ENCODE measurements at regions not wholly inside any gene's neighbourhood (a gene's known extent, or its start where the extent isn't known, plus 50 kb on each side); places are given as distances from the start of the nearest gene placed in this dataset.

DNA sequence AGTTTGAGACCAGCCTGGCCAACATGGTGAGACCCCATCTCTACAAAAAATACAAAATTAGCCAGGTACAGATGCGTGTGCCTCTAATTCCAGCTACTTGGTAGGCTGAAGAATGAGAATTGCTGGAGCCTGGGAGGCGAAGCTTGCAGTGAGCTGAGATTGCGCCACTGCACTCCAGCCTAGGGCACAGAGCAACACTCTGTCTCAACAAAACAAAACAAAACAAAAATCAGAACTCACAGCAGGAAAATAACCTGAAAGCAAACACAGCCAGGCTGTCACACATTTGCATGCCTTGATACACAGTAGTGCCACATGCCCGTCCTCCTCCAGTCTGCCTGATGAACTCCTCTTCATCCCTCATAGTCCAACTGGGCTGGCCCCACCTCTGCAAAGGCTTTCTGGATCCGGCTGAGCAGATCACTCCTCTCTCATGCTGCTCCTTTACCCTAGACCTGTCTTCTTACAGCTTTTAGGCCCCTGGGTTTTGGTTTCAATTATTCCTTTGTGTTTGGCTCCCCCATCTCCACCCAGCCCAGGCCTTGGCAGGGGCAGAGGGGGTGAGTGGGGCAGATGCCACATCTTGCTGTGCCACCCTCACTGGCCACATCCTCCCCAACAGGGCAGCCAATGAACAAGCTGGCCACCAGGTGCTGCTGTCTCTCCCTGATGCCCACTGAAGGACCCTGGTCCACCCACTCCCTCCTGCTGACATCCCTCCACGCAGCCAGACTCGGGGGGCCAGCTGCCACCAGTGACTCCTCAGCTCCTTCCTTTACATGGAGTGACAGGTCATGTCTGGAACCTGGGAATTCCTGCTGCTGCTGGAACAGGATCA, 62.0 kb upstream of the GGTA1 start:
- Histone ChIP-seq H3K27ac (ENCODE audit: low read depth in 2 of 2, low read length in 2 of 2) (no peak overlapping the region), H3K27me3 (ENCODE audit: control insufficient read depth in 2 of 2, insufficient read depth in 2 of 2, low read length in 2 of 2) (peaks cover 0 to 3% of the 10 kb centered on the region in 2 donors), H3K4me1 (ENCODE audit: control insufficient read depth in 2 of 2, insufficient read depth in 2 of 2, low read length in 2 of 2) (peaks cover 5 to 6% of the 10 kb centered on the region in 2 donors), H3K9ac (ENCODE audit: low read depth in 1 of 2, low read length in 2 of 2) (no peak overlapping the region), H3K36me3 (ENCODE audit: control insufficient read depth in 2 of 2, insufficient read depth in 2 of 2, low read length in 2 of 2) (no peaks in the 10 kb centered on the region), H3K9me3 (ENCODE audit: control insufficient read depth in 2 of 2, low read length in 2 of 2) (no peaks in the 10 kb centered on the region), H3K4me3 (ENCODE audit: low read length in 2 of 2) (no peak overlapping the region)

DNA sequence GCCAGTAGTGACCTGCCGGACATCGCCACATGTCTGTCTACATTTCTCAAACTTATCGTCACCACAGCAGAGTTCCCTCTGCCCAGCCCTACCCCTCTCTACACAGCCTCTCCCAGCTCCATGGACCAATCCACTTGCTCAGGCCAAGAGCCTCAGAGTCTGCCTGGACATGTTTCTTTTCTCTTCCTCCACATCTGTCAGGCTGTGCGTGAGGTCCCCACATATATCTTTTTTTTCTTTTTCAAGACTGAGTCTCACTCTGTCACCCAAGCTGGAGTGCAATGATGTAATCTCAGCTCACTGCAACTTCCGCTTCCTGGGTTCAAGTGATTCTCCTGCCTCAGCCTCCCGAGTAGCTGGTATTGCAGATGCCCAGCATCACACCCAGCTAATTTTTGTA, 62.7 kb upstream of the GGTA1 start:
- H3K9ac ChIP-seq (ENCODE audit: low read depth in 1 of 2, low read length in 2 of 2), result no peak overlapping the region
- no peak overlapping the region for H3K27ac ChIP-seq (ENCODE audit: low read depth in 2 of 2, low read length in 2 of 2)
- H3K4me1 ChIP-seq (ENCODE audit: control insufficient read depth in 2 of 2, insufficient read depth in 2 of 2, low read length in 2 of 2), result peaks cover 5 to 6% of the 10 kb centered on the region in 2 donors
- H3K4me3 ChIP-seq (ENCODE audit: low read length in 2 of 2), result no peak overlapping the region
- H3K36me3 ChIP-seq (ENCODE audit: control insufficient read depth in 2 of 2, insufficient read depth in 2 of 2, low read length in 2 of 2), result no peaks in the 10 kb centered on the region
- H3K9me3 ChIP-seq (ENCODE audit: control insufficient read depth in 2 of 2, low read length in 2 of 2), result no peaks in the 10 kb centered on the region
- H3K27me3 ChIP-seq (ENCODE audit: control insufficient read depth in 2 of 2, insufficient read depth in 2 of 2, low read length in 2 of 2), result peaks cover 0 to 2% of the 10 kb centered on the region in 2 donors

DNA sequence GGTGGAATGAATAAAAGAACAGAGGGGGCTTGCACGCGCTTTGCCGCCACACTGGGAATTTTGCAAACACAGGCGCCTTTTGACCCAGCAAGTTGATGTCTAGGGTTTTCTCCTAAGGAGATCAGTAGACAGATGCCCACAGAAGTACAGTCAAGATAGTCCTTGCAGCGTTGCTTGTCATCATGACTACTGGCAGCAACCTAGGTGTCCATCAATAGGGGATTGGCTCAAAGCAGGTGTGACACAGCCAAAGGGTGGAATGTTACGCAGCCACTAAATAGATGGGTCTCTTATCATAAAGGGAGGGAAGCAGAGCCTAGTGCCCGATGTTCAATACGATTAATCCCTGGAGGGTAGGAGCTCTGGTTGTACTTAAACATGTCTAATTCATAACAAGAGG, 63.8 kb upstream of the GGTA1 start:
- Histone ChIP-seq H3K9ac (ENCODE audit: low read depth in 1 of 2, low read length in 2 of 2) (no peak overlapping the region), H3K4me1 (ENCODE audit: control insufficient read depth in 2 of 2, insufficient read depth in 2 of 2, low read length in 2 of 2) (peaks cover 0 to 3% of the 10 kb centered on the region in 2 donors), H3K27ac (ENCODE audit: low read depth in 2 of 2, low read length in 2 of 2) (no peak overlapping the region), H3K27me3 (ENCODE audit: control insufficient read depth in 2 of 2, insufficient read depth in 2 of 2, low read length in 2 of 2) (no peaks in the 10 kb centered on the region), H3K9me3 (ENCODE audit: control insufficient read depth in 2 of 2, low read length in 2 of 2) (no peaks in the 10 kb centered on the region), H3K36me3 (ENCODE audit: control insufficient read depth in 2 of 2, insufficient read depth in 2 of 2, low read length in 2 of 2) (no peaks in the 10 kb centered on the region), H3K4me3 (ENCODE audit: low read length in 2 of 2) (no peak overlapping the region)

DNA sequence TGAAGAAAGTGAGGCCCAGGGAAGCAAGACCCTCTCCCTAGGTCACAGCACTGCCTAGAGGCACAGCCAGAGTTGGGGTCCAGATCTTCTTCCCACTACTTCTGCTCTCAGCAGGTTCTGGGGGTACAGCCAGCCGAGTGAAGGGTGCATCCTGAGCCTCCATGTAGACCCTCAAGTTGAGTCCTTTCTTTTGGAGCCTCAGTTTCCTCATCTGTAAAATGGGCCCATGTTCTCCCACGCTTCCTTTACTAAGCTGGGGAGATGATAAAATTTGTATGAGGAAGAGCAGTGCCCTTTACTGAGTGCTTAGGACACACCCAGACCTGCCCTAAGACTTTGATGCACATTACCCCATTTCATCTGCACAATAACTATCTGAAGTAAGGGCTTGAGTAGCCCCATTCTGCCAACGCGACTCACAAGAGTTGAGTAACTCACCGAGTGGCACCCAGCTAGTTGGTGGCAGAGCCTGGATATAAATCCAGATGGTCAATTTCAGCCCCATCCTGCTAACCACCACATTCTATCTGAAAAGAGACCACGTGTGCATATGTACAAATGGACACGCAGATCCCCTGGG, 64.3 kb upstream of the GGTA1 start:
- H3K4me1 ChIP-seq (ENCODE audit: control insufficient read depth in 2 of 2, insufficient read depth in 2 of 2, low read length in 2 of 2), result peaks cover 0 to 3% of the 10 kb centered on the region in 2 donors
- no peaks in the 10 kb centered on the region for H3K36me3 ChIP-seq (ENCODE audit: control insufficient read depth in 2 of 2, insufficient read depth in 2 of 2, low read length in 2 of 2)
- no peak overlapping the region for H3K9ac ChIP-seq (ENCODE audit: low read depth in 1 of 2, low read length in 2 of 2)
- H3K27ac ChIP-seq (ENCODE audit: low read depth in 2 of 2, low read length in 2 of 2), result no peak overlapping the region
- no peaks in the 10 kb centered on the region for H3K9me3 ChIP-seq (ENCODE audit: control insufficient read depth in 2 of 2, low read length in 2 of 2)
- no peaks in the 10 kb centered on the region for H3K27me3 ChIP-seq (ENCODE audit: control insufficient read depth in 2 of 2, insufficient read depth in 2 of 2, low read length in 2 of 2)
- no peak overlapping the region for H3K4me3 ChIP-seq (ENCODE audit: low read length in 2 of 2)

DNA sequence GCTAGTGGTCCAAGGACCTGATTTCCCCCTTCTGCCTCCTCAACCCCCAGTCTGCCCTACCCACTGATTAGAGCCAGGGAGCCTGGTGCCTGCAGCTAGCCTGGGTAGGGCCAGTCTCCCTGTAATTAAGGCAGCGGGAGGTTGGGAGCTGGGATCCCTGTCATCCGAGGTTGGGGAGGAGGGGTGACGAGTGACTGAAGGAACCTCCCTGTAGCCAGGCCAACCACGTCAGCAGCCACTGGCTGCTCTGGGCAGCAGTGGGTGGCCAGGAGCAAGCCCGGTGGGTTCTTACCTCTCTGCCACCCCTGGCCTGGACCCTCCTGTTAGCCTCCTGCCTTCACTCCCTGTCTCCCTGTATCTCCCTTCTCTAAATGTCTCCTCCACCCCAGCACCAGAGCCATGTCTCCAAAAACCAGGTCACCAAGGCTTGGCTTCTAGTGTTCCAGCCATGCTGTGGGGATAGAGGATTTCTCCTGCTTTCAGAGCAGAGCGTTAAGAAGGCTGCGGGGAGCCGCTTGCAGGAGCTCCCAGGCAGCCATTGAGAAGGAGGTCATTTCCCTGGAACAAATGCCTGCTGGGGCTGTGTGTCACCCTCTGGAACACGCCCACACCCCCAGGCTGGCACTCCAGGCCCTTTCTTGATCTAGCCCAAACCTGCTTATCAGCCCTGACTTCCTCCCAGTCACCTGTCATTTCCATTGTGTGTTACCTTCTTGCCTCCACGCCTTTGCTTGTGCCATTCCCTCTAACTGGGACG, 65.0 kb upstream of the GGTA1 start:
- no peak overlapping the region for H3K27ac ChIP-seq (ENCODE audit: low read depth in 2 of 2, low read length in 2 of 2)
- H3K27me3 ChIP-seq (ENCODE audit: control insufficient read depth in 2 of 2, insufficient read depth in 2 of 2, low read length in 2 of 2), result no peaks in the 10 kb centered on the region
- no peak overlapping the region for H3K9ac ChIP-seq (ENCODE audit: low read depth in 1 of 2, low read length in 2 of 2)
- H3K9me3 ChIP-seq (ENCODE audit: control insufficient read depth in 2 of 2, low read length in 2 of 2), result no peaks in the 10 kb centered on the region
- no peak overlapping the region for H3K4me3 ChIP-seq (ENCODE audit: low read length in 2 of 2)
- H3K4me1 ChIP-seq (ENCODE audit: control insufficient read depth in 2 of 2, insufficient read depth in 2 of 2, low read length in 2 of 2), result peaks cover 0 to 3% of the 10 kb centered on the region in 2 donors
- no peaks in the 10 kb centered on the region for H3K36me3 ChIP-seq (ENCODE audit: control insufficient read depth in 2 of 2, insufficient read depth in 2 of 2, low read length in 2 of 2)

DNA sequence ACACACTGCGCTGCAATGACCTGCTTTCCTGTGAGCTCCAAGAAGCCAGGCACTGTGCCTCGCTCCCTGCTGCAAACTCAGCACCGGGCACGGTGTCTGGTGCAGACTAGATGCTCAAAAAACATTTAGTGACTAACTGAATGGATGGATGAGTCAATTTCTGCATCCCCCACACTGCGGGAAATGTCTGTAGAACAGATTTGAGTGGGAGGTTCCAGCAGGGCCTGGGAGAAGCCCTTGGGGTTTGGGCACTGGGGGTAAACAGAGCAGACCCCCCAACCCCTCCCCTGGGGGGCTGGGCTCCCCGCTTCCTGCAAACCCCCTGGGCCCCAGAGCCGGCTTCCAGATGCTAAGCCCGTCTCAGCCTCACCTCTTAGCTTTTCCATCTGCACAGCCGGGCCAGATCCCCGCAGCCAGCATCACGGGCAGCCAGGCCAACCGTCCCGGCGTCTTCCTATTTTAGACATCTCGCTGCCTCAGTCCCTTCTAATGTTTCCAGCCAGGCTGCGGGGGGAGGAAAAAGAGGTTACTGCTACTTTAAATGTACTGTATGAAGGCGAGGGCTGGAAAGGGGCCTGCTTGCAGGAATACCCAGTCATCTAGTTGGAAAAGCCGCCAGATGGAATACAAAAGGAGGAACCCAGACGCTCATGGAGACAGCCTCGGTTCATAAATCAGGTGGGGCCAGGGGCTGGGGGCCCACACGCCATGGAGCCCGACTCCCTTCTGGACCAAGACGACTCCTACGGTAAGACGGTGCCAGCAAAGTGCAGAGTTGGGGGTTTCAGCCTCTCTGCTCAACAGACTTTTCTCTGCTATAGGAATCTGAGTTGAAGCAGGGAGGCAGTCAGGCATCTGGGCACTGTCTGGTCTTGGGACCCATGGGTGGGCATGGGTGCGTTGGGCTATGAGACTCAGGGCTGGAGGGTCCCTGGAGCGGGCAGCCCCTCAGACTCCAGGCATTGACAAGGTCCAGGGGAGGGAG, 67.1 kb upstream of the GGTA1 start:
- Histone ChIP-seq H3K36me3 (ENCODE audit: control insufficient read depth in 2 of 2, insufficient read depth in 2 of 2, low read length in 2 of 2) (no peaks in the 10 kb centered on the region), H3K4me3 (ENCODE audit: low read length in 2 of 2) (peak overlapping the region; percentile 23 to 46), H3K27ac (ENCODE audit: low read depth in 2 of 2, low read length in 2 of 2) (peak overlapping the region in 1 of 2 donors; percentile 5), H3K9me3 (ENCODE audit: control insufficient read depth in 2 of 2, low read length in 2 of 2) (no peaks in the 10 kb centered on the region), H3K9ac (ENCODE audit: low read depth in 1 of 2, low read length in 2 of 2) (no peak overlapping the region), H3K4me1 (ENCODE audit: control insufficient read depth in 2 of 2, insufficient read depth in 2 of 2, low read length in 2 of 2) (peaks cover 0 to 3% of the 10 kb centered on the region in 2 donors), H3K27me3 (ENCODE audit: control insufficient read depth in 2 of 2, insufficient read depth in 2 of 2, low read length in 2 of 2) (no peaks in the 10 kb centered on the region)

DNA sequence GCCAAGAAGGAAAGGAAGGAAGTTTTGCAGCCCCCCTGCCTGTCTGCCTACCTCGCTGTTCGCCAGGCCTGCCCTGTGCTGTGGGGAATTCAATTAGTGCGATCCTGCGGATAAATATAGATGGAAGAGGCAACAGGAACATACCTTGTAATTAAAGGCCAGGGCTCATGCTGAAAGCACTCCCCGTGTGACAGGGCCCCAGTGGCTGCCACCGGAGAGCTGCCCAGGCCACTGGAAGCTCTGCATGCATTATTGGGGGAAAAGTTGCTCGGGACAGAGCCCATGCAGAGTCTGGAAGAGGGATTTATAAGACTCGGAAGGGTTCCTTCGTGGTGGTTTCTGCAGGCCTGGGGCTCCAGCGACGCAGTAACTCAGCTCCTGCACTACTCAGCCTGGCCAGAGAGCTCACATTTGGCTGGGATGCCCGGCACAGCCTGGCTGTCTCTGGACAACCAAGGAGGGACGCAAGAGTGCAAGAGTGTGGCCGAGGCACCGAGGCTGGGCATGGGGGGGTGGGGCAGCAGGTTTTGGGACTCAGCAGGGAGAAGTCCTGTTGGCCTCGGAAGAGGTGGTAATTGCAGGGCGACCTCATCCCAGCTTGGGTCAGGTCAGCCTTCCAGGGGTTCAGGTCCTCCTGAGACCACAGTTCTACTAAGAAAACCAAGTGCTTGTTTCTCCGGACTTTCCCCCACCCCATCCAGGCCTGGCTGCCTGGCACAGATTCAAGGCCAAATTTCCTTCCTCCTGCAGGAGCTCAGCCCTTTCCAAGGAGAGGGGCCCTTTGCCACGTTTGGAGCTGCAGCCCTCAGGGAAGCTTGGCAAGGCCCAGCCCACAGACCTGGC, 68.1 kb upstream of the GGTA1 start:
- no peaks in the 10 kb centered on the region for H3K27me3 ChIP-seq (ENCODE audit: control insufficient read depth in 2 of 2, insufficient read depth in 2 of 2, low read length in 2 of 2)
- H3K4me1 ChIP-seq (ENCODE audit: control insufficient read depth in 2 of 2, insufficient read depth in 2 of 2, low read length in 2 of 2), result peaks cover 0 to 3% of the 10 kb centered on the region in 2 donors
- H3K36me3 ChIP-seq (ENCODE audit: control insufficient read depth in 2 of 2, insufficient read depth in 2 of 2, low read length in 2 of 2), result no peaks in the 10 kb centered on the region
- no peak overlapping the region for H3K9ac ChIP-seq (ENCODE audit: low read depth in 1 of 2, low read length in 2 of 2)
- H3K4me3 ChIP-seq (ENCODE audit: low read length in 2 of 2), result peak overlapping the region; percentile 23 to 46
- H3K9me3 ChIP-seq (ENCODE audit: control insufficient read depth in 2 of 2, low read length in 2 of 2), result no peaks in the 10 kb centered on the region
- peak overlapping the region in 1 of 2 donors; percentile 38 for H3K27ac ChIP-seq (ENCODE audit: low read depth in 2 of 2, low read length in 2 of 2)

DNA sequence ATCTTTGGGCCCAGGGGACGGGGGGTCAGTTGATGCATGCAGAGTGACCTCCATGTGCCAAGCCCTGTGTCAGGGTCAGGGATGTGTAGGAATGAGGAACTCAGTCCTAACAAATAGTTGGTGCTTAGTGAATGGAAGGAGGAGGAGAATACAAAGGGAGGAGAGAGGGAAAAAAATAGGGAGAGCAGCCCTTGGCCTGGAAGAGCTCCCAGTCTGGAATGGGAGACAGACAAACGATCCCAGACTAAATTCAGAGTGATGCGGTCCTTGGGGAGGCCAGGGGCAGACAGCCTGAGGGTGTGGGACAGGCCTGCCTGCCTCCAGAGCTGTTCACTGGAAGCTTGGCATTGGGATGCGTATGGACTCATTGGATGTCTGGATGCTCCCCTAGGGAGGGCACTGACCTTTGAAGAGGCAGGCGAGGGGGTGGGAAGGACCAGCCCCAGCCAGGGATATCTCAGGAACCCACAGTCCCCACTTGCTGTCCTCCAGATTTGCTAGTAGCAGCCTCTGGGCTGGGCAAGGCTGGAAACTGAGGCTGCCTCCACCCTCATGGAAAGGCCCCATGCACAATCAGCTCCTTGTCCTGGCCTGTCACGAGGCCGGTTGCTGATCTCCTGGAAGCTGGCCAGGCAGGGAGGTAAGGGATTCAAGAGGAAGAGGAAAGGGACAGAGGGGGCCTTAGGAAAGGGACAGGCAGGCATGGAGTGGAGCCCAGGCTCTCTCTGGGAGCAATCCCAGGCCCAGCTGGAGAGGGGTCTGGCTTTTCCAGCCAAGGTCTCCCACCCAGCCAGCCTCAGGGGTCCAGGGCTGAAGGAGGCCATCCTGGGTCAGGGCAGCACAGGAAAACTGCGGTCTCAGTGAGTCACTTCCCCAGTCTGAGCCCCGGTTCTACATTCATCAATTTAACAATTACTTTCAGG, 69.0 kb upstream of the GGTA1 start:
- H3K27ac ChIP-seq (ENCODE audit: low read depth in 2 of 2, low read length in 2 of 2), result peak overlapping the region in 1 of 2 donors; percentile 38
- H3K27me3 ChIP-seq (ENCODE audit: control insufficient read depth in 2 of 2, insufficient read depth in 2 of 2, low read length in 2 of 2), result no peaks in the 10 kb centered on the region
- H3K4me3 ChIP-seq (ENCODE audit: low read length in 2 of 2), result no peak overlapping the region
- no peaks in the 10 kb centered on the region for H3K9me3 ChIP-seq (ENCODE audit: control insufficient read depth in 2 of 2, low read length in 2 of 2)
- peaks cover 0 to 3% of the 10 kb centered on the region in 2 donors for H3K4me1 ChIP-seq (ENCODE audit: control insufficient read depth in 2 of 2, insufficient read depth in 2 of 2, low read length in 2 of 2)
- no peaks in the 10 kb centered on the region for H3K36me3 ChIP-seq (ENCODE audit: control insufficient read depth in 2 of 2, insufficient read depth in 2 of 2, low read length in 2 of 2)
- H3K9ac ChIP-seq (ENCODE audit: low read depth in 1 of 2, low read length in 2 of 2), result no peak overlapping the region
